H1 (cell line): ENCODE measurements at regions not wholly inside any gene's neighbourhood (a gene's known extent, or its start where the extent isn't known, plus 50 kb on each side); places are given as distances from the start of the nearest gene placed in this dataset.

Experiments used
- PHF8 ChIP-seq: fragments of 200-600 bp; sonication (generic); conservative IDR thresholded peaks from 2 replicates; pipeline ENCODE4 v1.7.1; 2012; ENCODE audit warnings: low read depth, mild to moderate bottlenecking, inconsistent platforms, low read length, moderate library complexity

- TF ChIP-seq PHF8, result no peak
Observed at GRCh38 chr6:50539447-50539846, 173.9 kb upstream of the TFAP2D start (continued).
